GM21723 (cell line): ENCODE measurements at regions not wholly inside any gene's neighbourhood (a gene's known extent, or its start where the extent isn't known, plus 50 kb on each side); places are given as distances from the start of the nearest gene placed in this dataset.
"Not testable (repeated sequence)": the region's sequence is repeated elsewhere in the genome, so short reads cannot be mapped to it uniquely, and the experiment has no call there.

Source experiments
- ATAC-seq: cut with Tn5 transposase; IDR thresholded peaks from one replicate; pipeline ENCODE4 v1.9.1; 2021; ENCODE audit warnings: mild to moderate bottlenecking, moderate library complexity; ENCODE audit not compliant: unreplicated experiment

- not testable (repeated sequence) for ATAC-seq
Observed at GRCh38 chr16:51516960-51517359, 365.9 kb upstream of the SALL1 start.

- no peak for ATAC-seq
Observed at GRCh38 chr16:51510416-51510815, 359.3 kb upstream of the SALL1 start.

DNA sequence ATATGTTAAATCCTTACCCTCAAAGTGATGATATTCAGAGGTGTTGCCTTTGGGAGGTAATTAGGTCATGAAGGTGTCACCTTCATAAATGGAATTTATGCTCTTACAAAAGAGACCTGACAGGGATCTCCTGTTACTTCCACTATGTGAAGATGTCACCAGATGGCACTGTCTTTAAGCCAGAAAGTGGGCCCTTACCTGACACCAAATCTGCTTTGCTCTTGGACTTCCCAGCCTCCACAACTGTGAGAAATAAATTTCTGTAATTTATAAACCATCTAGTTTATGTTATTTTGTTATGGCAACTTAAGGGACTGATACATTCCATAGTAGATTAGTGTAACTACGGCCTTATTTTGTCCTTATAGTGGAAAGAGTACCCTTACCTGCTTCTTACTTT lies 358.3 kb upstream of the SALL1 start:
- no peak for ATAC-seq

GRCh38 chr16:51508490-51509212 lies 357.6 kb upstream of the SALL1 start:
- ATAC-seq: no peak

GRCh38 chr16:51507286-51507685 lies 356.2 kb upstream of the SALL1 start:
- no peak for ATAC-seq

GRCh38 chr16:51500306-51500705 lies 349.2 kb upstream of the SALL1 start:
- ATAC-seq: no peak

DNA sequence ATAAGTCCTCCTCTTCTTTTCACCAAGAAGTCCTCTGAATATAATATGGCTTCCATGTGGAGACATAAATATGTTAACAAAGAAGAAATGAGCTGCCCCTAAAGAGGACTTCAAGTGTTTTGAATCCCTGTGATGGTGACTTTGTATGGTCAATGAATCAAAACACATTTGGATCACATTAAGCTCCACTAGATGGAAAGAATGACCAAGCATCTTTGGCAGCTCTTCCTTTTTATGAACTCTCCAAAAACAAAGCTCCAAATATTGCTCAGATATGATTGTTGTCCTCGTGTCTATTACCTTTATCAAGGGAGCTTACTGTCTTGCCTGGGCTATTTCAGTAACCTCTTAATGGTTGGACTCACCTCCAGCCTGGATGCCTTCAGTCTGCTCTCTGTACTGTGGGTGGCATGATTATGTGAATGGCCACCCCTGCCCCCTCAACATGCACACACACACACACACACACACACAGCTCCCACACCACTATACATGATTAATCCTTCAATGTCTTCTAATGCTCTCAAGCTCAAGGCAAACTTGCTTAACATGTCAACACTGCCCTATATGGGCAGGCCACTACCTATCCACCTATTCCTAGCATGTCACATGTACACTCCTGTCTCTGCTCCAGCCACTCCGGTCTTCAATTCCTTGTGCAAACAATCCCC lies 346.6 kb upstream of the SALL1 start:
- no peak for ATAC-seq

DNA sequence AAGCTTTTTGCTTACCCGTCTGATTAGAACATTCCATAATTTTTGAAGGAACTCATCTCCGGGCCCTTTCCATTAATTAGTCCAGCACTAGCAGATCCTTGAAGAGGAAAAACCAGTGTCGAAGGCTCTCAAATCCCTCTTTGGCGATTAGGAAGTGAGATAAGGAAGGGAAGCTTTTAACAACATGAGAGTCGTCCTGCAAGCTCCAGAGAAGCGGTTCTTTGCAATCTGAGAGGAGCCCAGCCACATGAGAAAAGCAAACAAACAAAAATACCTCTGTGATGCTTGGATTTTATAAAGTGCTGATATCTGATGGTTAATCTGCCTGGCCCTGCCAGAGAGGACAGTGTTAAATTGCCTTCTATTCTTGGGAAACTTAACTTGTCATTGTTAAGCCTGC lies 339.8 kb upstream of the SALL1 start:
- no peak for ATAC-seq

GRCh38 chr16:51487880-51488279 lies 336.8 kb upstream of the SALL1 start:
- ATAC-seq: no peak

GRCh38 chr16:51474414-51475091 lies 323.5 kb upstream of the SALL1 start:
- ATAC-seq: no peak

GRCh38 chr16:51473091-51473490 lies 322.0 kb upstream of the SALL1 start:
- ATAC-seq: no peak

DNA sequence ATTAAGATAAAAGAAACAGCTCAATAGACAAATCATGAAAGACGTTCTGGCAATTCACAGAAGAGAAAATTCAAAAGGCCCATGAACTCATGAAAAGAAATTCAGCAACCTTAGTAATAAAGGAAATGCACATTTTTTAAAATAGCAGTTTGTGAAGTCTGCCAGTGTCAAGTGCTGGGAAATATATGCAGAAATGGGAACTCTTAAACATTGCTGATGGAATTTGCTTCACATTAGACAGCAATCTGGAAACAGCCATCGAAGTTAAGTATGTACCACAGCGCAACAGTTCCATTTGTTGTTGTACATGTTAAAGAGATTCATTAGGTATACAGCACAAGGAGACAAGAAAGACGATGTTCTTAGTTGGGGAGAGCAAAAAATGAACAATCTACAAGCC lies 319.4 kb upstream of the SALL1 start:
- ATAC-seq: no peak

- ATAC-seq: no peak
Observed at GRCh38 chr16:51464996-51465395, 313.9 kb upstream of the SALL1 start.

- no peak for ATAC-seq
Observed at GRCh38 chr16:51461255-51461654, 310.2 kb upstream of the SALL1 start.

- ATAC-seq: no peak
Observed at GRCh38 chr16:51458356-51459140, 307.5 kb upstream of the SALL1 start.

GRCh38 chr16:51457775-51458174 lies 306.7 kb upstream of the SALL1 start:
- ATAC-seq: no peak

DNA sequence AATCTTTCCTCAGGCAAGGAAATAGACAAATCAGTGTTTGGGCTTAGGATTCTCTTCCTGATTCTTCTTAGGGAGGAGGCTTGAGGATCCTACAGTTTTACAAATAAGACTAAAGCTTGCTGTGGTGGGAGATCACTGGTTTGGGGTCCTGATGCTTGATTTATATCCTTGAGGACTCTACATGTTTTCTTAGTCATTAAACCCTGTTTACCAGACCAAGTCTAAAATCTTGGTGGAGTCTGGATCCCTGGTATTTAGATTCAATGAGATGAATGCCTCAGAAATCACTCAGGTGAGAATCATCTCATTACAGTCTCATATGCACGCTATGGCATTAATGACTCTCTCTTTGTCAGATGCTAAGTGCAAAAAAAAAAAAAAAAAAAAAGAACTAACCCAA lies 304.3 kb upstream of the SALL1 start:
- no peak for ATAC-seq

DNA sequence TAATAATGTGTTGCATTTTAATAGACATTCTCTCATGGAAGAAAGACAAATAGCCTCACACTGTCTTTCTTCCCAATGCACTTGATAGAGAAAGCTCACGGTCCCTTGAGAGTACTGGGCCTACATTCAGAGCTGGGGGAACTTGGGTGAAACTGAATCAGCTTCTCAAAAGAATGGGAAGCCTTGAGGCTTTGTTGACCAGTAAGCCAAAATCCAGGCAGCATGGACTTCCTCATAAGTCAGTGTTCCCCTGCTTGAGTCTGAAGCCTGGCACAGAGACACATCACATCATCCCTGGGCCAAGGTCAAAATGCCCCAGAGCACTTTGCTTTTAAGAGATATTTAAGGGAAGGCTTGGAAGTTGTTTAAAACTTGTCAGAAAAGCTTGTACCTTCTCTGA lies 302.2 kb upstream of the SALL1 start:
- no peak for ATAC-seq

DNA sequence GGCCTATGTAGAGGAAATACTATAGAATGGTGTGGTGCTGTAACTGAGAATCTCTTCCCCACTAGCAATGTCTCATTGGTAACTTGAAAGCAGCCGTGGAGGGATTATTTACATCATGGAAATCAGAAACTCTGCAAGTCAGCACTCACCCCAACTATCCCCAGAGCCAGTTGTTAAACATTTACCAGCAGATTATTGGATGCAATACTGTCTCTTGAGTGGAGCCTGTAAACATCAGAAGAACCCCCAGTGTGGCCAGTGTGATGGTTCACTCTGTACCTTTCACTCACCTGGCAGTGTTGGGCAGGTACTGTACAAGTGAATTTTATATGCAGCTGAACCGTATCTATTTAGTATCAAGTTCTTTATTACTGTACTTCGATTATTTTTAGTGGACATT lies 299.8 kb upstream of the SALL1 start:
- no peak for ATAC-seq

GRCh38 chr16:51450376-51450775 lies 299.3 kb upstream of the SALL1 start:
- no peak for ATAC-seq

DNA sequence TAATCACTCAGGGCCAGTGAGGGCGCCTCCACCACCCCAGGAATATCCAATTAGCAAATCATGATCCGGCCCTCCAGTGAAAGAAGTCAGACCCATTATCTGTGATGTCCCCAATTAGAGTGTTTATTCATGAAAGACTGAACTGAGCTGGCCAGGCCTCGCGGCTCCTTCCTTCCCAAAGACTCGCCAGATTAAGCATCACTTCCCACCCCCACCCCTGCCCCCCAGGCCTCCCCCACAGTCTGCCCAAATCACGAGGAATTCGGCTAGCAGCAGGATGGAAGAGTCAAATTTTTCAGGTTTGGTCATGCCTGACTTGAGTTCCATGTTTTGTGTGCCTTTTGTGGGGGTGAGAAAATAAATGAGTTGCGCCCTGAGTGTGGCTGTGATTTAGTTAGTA lies 298.4 kb upstream of the SALL1 start:
- ATAC-seq: no peak
